CD4-positive, alpha-beta T cell treated with Interferon gamma for 1 hour (primary cell): ENCODE measurements at regions not wholly inside any gene's neighbourhood (a gene's known extent, or its start where the extent isn't known, plus 50 kb on each side); places are given as distances from the start of the nearest gene placed in this dataset.

Experiments
- DNase-seq: peaks from one replicate; pipeline ENCODE4 v3.0.0-alpha.2; 2020

- DNase-seq, result no peak
Observed at GRCh38 chr9:129322641-129323375, 144.7 kb upstream of the IER5L start.

GRCh38 chr9:129322022-129322621, 144.1 kb upstream of the IER5L start:
- no peak for DNase-seq

GRCh38 chr9:129321286-129322021, 143.4 kb upstream of the IER5L start:
- DNase-seq, result no peak

- peak; percentile 65 for DNase-seq
Observed at GRCh38 chr9:129320575-129321285, 142.7 kb upstream of the IER5L start.

- DNase-seq, result no peak
Observed at GRCh38 chr9:129319938-129320481, 141.9 kb upstream of the IER5L start.

GRCh38 chr9:129319076-129319937, 141.2 kb upstream of the IER5L start:
- DNase-seq, result no peak

GRCh38 chr9:129318121-129319075, 140.3 kb upstream of the IER5L start:
- no peak for DNase-seq

GRCh38 chr9:129317179-129318011, 139.3 kb upstream of the IER5L start:
- peak; percentile 25 for DNase-seq

- no peak for DNase-seq
Observed at GRCh38 chr9:129316281-129317030, 138.4 kb upstream of the IER5L start.

GRCh38 chr9:129313331-129313955, 135.4 kb upstream of the IER5L start:
- no peak for DNase-seq

GRCh38 chr9:129312251-129313122, 134.4 kb upstream of the IER5L start:
- DNase-seq, result no peak

- no peak for DNase-seq
Observed at GRCh38 chr9:129311643-129312042, 133.6 kb upstream of the IER5L start.

- DNase-seq, result no peak
Observed at GRCh38 chr9:129310666-129311350, 132.7 kb upstream of the IER5L start.

- DNase-seq, result no peak
Observed at GRCh38 chr9:129309906-129310305, 131.8 kb upstream of the IER5L start.

GRCh38 chr9:129309041-129309430, 131.0 kb upstream of the IER5L start:
- DNase-seq, result no peak

- no peak for DNase-seq
Observed at GRCh38 chr9:129307227-129307970, 129.3 kb upstream of the IER5L start.
